PFSK-1 (cell line): ENCODE measurements at regions not wholly inside any gene's neighbourhood (a gene's known extent, or its start where the extent isn't known, plus 50 kb on each side); places are given as distances from the start of the nearest gene placed in this dataset.

Source experiments
- FOXP2 ChIP-seq: optimal IDR thresholded peaks from 2 replicates; pipeline ENCODE3; 2011; ENCODE audit warnings: borderline replicate concordance, control low read depth, inconsistent platforms; ENCODE audit not compliant: insufficient read depth; ENCODE audit errors: extremely low read length, extremely low read depth
- POLR2AphosphoS5 ChIP-seq: IDR thresholded peaks from 2 replicates; pipeline ENCODE4 v1.6.1; 2012; ENCODE audit warnings: low read depth, mild to moderate bottlenecking, control low read depth, low read length, moderate library complexity
- REST ChIP-seq, 2 experiments: IDR thresholded peaks; 2 replicates each; pipeline versions ENCODE4 v1.6.1 to v1.8.0; 2011 to 2012; ENCODE audit warnings: low read depth in 2 of 2, low read length in 2 of 2, control low read depth in 1 of 2, inconsistent platforms in 1 of 2, mild to moderate bottlenecking in 1 of 2, moderate library complexity in 1 of 2; ENCODE audit not compliant: insufficient read depth in 1 of 2
- SIN3A ChIP-seq: IDR thresholded peaks from 2 replicates; pipeline ENCODE4 v1.6.1; 2012; ENCODE audit warnings: mild to moderate bottlenecking, low read length, moderate library complexity, borderline replicate concordance; ENCODE audit not compliant: insufficient read depth
- TAF1 ChIP-seq: IDR thresholded peaks from 2 replicates; pipeline ENCODE4 v1.6.1; 2012; ENCODE audit warnings: low read length, control low read depth, borderline replicate concordance; ENCODE audit not compliant: insufficient read depth

DNA sequence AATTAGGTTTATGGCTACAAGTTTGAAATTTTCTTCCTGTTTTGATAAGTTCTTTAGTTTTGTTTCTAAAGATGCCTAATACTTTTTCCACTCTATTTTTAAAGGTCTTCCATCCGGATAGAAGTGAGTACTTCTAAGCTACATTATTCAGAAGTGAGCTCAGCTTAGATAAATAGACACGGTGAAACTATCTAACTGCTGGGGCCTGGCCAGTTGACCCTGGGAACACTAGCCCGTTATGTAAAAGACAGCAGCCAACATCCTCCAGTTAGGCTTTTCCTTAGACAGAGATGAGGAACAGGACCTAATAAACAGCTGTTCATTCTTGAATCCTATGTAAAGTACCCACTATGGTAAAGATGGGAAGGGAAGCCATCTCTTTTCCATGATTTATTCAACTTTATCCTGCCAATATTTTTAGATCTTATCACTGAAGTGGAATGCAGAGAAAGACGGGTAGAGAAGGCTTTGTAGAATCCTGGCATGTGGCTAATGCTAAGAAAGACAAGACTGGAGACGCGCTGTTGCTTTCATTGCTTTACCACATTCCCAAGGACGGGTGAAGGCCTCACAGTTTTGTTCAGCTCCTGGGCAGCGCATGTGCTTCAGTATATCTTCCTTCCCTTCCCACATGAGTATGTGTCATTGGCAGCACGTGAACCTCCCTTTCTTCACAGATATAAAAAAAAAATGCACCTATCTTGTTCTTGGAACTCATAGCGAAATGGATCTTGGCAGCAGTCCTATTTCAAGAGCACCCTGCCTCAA is 340.0 kb upstream of the MEOX2 start:
- no peak for TF ChIP-seq POLR2AphosphoS5
- TF ChIP-seq TAF1: no peak

GRCh38 chr7:16025696-16026095 is 339.2 kb upstream of the MEOX2 start:
- TF ChIP-seq TAF1 (no peak), SIN3A (no peak), POLR2AphosphoS5 (no peak), REST (IDR thresholded peaks at IDR 0.05; ENCODE audit: insufficient read depth in 1 of 2, low read depth in 2 of 2, low read length in 2 of 2) (no peak)

DNA sequence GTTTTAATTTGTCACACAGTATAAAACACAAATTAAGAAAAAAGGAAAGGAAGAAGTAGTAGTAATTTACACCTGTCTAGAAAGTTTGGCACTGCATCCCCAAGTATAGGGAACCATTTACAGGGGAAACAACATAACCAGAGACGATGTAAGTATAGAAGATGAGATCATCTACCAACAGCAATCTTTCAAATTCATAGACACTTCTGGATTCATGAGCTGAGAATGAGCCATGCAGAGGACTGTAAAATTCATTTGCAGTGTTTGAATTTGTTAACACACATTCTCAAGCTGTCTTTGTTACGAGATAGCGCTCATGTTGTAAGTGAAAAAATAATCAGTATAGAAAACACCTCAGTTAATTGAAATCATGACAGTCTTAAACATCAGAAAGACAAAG is 337.0 kb upstream of the MEOX2 start:
- TF ChIP-seq SIN3A: no peak
- no peak for TF ChIP-seq REST (IDR thresholded peaks at IDR 0.05; ENCODE audit: insufficient read depth in 1 of 2, low read depth in 2 of 2, low read length in 2 of 2)
- TF ChIP-seq TAF1: no peak
- no peak for TF ChIP-seq FOXP2

DNA sequence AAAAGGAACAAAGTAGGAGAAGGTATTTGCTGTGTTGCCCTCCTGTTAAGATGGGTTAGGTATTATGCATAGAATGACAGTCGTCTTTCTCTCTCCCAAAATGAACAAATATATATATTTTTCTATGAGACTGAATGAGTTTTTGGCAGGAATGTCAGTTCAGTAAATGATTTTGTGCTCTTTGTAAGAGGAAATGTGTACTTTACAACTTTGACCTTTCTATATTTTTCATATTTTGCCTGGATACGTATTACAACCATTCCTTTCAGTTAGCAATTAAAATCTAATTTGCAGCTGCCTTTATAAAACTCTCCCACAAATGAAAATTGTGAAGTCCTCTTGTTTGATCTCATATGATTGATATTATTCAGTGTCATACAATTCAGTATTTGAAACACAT is 336.6 kb upstream of the MEOX2 start:
- TF ChIP-seq SIN3A (no peak), REST (IDR thresholded peaks at IDR 0.05; ENCODE audit: insufficient read depth in 1 of 2, low read depth in 2 of 2, low read length in 2 of 2) (no peak), FOXP2 (no peak), POLR2AphosphoS5 (no peak), TAF1 (no peak)

GRCh38 chr7:16021851-16022250 is 335.4 kb upstream of the MEOX2 start:
- TF ChIP-seq POLR2AphosphoS5: no peak
- TF ChIP-seq TAF1: no peak
- no peak for TF ChIP-seq REST (IDR thresholded peaks at IDR 0.05; ENCODE audit: insufficient read depth in 1 of 2, low read depth in 2 of 2, low read length in 2 of 2)
- TF ChIP-seq FOXP2: no peak
- TF ChIP-seq SIN3A: no peak
